ENCODE measurements at regions not wholly inside any gene's neighbourhood (a gene's known extent, or its start where the extent isn't known, plus 50 kb on each side); places are given as distances from the start of the nearest gene placed in this dataset.

DNA sequence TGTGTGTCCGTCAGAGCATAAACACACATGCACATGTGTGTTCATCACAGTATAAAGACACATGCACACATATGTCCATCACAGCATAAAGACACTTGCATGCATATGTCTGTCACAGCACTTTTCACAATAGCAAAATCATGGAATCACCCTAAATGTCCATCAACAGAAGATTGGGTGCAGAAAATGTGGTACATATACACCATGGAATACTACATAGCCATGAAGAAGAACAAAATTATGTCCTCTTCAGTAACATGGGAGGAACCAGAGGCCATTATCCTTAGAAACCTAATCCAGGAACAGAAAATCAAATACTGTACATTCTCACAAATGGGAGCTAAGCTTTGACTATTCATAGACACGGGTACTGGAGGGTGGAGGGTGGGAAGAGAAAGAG is 732.2 kb downstream of the GALR1 start:
- H2BK120ac ChIP-seq (ENCODE audit: low read depth, low read length), result no peak overlapping the region
- H3K27ac ChIP-seq (replicated peaks; ENCODE audit: low read length), result no peak overlapping the region
- no peaks in the 10 kb centered on the region for H3K27me3 ChIP-seq (ENCODE audit: control insufficient read depth in 3 of 3, insufficient read depth in 3 of 3, low read depth in 1 of 3, low read length in 3 of 3)
- H2BK15ac ChIP-seq (ENCODE audit: low read length), result no peak overlapping the region
- no peak overlapping the region for H3K18ac ChIP-seq (ENCODE audit: low read length)
- no peak overlapping the region for H2AK5ac ChIP-seq (ENCODE audit: low read depth, low read length)
- no peak overlapping the region for H2AFZ ChIP-seq (ENCODE audit: low read length)
- no peak overlapping the region for H3K4ac ChIP-seq (ENCODE audit: low read length)
- no CpG with 5 or more reads among the region's 2 CpGs for WGBS, 2 donors (ENCODE audit: extremely low coverage in 2 of 2, insufficient read length in 2 of 2, insufficient replicate concordance in 1 of 2)
- peaks cover 0 to 2% of the 10 kb centered on the region in 2 donors for H3K4me1 ChIP-seq (ENCODE audit: control insufficient read depth in 2 of 2, insufficient read depth in 1 of 2, low read depth in 1 of 2, low read length in 2 of 2)
- H4K91ac ChIP-seq (ENCODE audit: low read depth, low read length, poor library complexity), result no peak overlapping the region
- no peaks in the 10 kb centered on the region for H3K79me1 ChIP-seq (ENCODE audit: low read depth, low read length)
- H3K4me2 ChIP-seq (ENCODE audit: insufficient read depth, low read length, poor library complexity, severe bottlenecking), result no peak overlapping the region
- DNase-seq (ENCODE audit: low spot score), result no peak
- no peak overlapping the region for H3K14ac ChIP-seq (ENCODE audit: low read length)
- H2BK12ac ChIP-seq (ENCODE audit: low read length), result no peak overlapping the region
- H3K9me3 ChIP-seq (replicated peaks in 1 of 2; ENCODE audit: control insufficient read depth in 2 of 2, insufficient read depth in 1 of 2, low read depth in 1 of 2, low read length in 2 of 2), result peaks cover 0 to 2% of the 10 kb centered on the region in 2 donors
- H4K8ac ChIP-seq (ENCODE audit: low read depth, low read length), result no peak overlapping the region
- H3K4me3 ChIP-seq (ENCODE audit: low read length in 2 of 2), result no peak overlapping the region
- no peak overlapping the region for H3K9ac ChIP-seq (ENCODE audit: low read depth, low read length, poor library complexity)
- H3K23ac ChIP-seq (ENCODE audit: low read depth, low read length, poor library complexity), result no peak overlapping the region
- no peak overlapping the region for H2BK5ac ChIP-seq (ENCODE audit: low read length)
- H3K36me3 ChIP-seq (replicated peaks in 1 of 2; ENCODE audit: control insufficient read depth in 2 of 2, insufficient read depth in 2 of 2, low read length in 2 of 2), result no peaks in the 10 kb centered on the region

DNA sequence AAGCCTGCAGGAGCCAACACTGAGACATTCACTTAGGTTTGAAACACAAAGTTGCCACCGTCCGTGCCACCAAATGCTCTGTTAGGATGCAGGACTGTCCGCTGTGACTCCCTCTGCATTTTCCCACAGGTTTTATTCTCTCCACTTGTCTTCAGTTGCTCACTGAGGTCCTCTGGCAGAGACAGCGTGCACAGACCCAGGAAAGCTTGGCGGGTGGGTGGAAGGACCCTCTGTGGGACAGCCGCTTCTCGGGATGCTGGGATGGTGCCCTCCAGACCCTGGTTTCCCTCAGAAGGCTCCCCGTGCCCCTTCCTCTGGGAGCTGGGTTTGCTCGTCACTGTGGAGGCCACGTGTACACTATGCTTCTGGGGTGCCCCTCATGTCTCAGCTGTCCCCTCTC is 733.6 kb downstream of the GALR1 start:
- Histone ChIP-seq H3K9ac (ENCODE audit: low read depth, low read length, poor library complexity) (no peak overlapping the region), H3K4me2 (ENCODE audit: insufficient read depth, low read length, poor library complexity, severe bottlenecking) (no peak overlapping the region), H3K14ac (ENCODE audit: low read length) (no peak overlapping the region), H3K4ac (ENCODE audit: low read length) (no peak overlapping the region), H4K91ac (ENCODE audit: low read depth, low read length, poor library complexity) (no peak overlapping the region), H3K23ac (ENCODE audit: low read depth, low read length, poor library complexity) (no peak overlapping the region), H3K27me3 (ENCODE audit: control insufficient read depth in 3 of 3, insufficient read depth in 3 of 3, low read depth in 1 of 3, low read length in 3 of 3) (no peaks in the 10 kb centered on the region), H3K4me1 (ENCODE audit: control insufficient read depth in 2 of 2, insufficient read depth in 1 of 2, low read depth in 1 of 2, low read length in 2 of 2) (peaks cover 0 to 2% of the 10 kb centered on the region in 2 donors), H3K4me3 (ENCODE audit: low read length in 2 of 2) (no peak overlapping the region), H2BK12ac (ENCODE audit: low read length) (no peak overlapping the region), H2BK5ac (ENCODE audit: low read length) (no peak overlapping the region), H3K18ac (ENCODE audit: low read length) (no peak overlapping the region), H4K8ac (ENCODE audit: low read depth, low read length) (no peak overlapping the region), H3K27ac (replicated peaks; ENCODE audit: low read length) (no peak overlapping the region), H3K36me3 (replicated peaks in 1 of 2; ENCODE audit: control insufficient read depth in 2 of 2, insufficient read depth in 2 of 2, low read length in 2 of 2) (no peaks in the 10 kb centered on the region), H2BK15ac (ENCODE audit: low read length) (no peak overlapping the region), H3K9me3 (replicated peaks in 1 of 2; ENCODE audit: control insufficient read depth in 2 of 2, insufficient read depth in 1 of 2, low read depth in 1 of 2, low read length in 2 of 2) (peaks cover 0 to 2% of the 10 kb centered on the region in 2 donors), H2AFZ (ENCODE audit: low read length) (no peak overlapping the region), H2BK120ac (ENCODE audit: low read depth, low read length) (no peak overlapping the region), H3K79me1 (ENCODE audit: low read depth, low read length) (no peaks in the 10 kb centered on the region), H2AK5ac (ENCODE audit: low read depth, low read length) (no peak overlapping the region)
- no CpG with 5 or more reads among the region's 10 CpGs for WGBS, 2 donors (ENCODE audit: extremely low coverage in 2 of 2, insufficient read length in 2 of 2, insufficient replicate concordance in 1 of 2)
- DNase-seq (ENCODE audit: low spot score), result no peak

DNA sequence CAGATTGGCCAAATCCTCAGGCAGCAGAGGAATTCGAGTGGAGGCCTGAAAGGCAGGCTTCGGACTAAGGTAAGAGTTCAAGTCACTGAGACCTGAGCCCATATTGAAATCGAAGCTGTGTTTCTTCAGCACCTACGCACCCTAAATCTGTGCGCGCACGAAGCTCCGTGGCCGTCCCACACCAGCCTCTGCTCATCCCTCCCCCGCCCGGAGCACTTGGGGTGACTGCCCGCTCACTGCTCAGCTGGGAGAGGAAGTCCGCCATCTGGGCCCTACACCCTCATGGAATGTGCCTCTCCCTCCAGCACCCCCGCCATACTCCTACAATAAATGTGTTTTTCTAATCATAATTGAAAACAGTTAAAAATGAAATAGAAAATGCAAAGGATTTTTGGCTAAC is 734.5 kb downstream of the GALR1 start:
- Histone ChIP-seq H3K4me2 (ENCODE audit: insufficient read depth, low read length, poor library complexity, severe bottlenecking) (no peak overlapping the region), H3K4me3 (ENCODE audit: low read length in 2 of 2) (no peak overlapping the region), H3K27ac (replicated peaks; ENCODE audit: low read length) (no peak overlapping the region), H3K4ac (ENCODE audit: low read length) (no peak overlapping the region), H4K8ac (ENCODE audit: low read depth, low read length) (no peak overlapping the region), H2AFZ (ENCODE audit: low read length) (no peak overlapping the region), H3K23ac (ENCODE audit: low read depth, low read length, poor library complexity) (no peak overlapping the region), H4K91ac (ENCODE audit: low read depth, low read length, poor library complexity) (no peak overlapping the region), H3K27me3 (ENCODE audit: control insufficient read depth in 3 of 3, insufficient read depth in 3 of 3, low read depth in 1 of 3, low read length in 3 of 3) (no peaks in the 10 kb centered on the region), H3K36me3 (replicated peaks in 1 of 2; ENCODE audit: control insufficient read depth in 2 of 2, insufficient read depth in 2 of 2, low read length in 2 of 2) (no peaks in the 10 kb centered on the region), H2AK5ac (ENCODE audit: low read depth, low read length) (no peak overlapping the region), H3K14ac (ENCODE audit: low read length) (no peak overlapping the region), H2BK5ac (ENCODE audit: low read length) (no peak overlapping the region), H3K9ac (ENCODE audit: low read depth, low read length, poor library complexity) (no peak overlapping the region), H2BK15ac (ENCODE audit: low read length) (no peak overlapping the region), H3K4me1 (ENCODE audit: control insufficient read depth in 2 of 2, insufficient read depth in 1 of 2, low read depth in 1 of 2, low read length in 2 of 2) (peaks cover 0 to 2% of the 10 kb centered on the region in 2 donors), H2BK120ac (ENCODE audit: low read depth, low read length) (no peak overlapping the region), H3K9me3 (replicated peaks in 1 of 2; ENCODE audit: control insufficient read depth in 2 of 2, insufficient read depth in 1 of 2, low read depth in 1 of 2, low read length in 2 of 2) (peaks cover 0 to 2% of the 10 kb centered on the region in 2 donors), H3K79me1 (ENCODE audit: low read depth, low read length) (no peaks in the 10 kb centered on the region), H3K18ac (ENCODE audit: low read length) (no peak overlapping the region), H2BK12ac (ENCODE audit: low read length) (peak overlapping the region; percentile 63)
- no peak for DNase-seq (ENCODE audit: low spot score)
- no CpG with 5 or more reads among the region's 14 CpGs for WGBS, 2 donors (ENCODE audit: extremely low coverage in 2 of 2, insufficient read length in 2 of 2, insufficient replicate concordance in 1 of 2)

GRCh38 chr18:77984833-77985232 is 735.2 kb downstream of the GALR1 start:
- no peak overlapping the region for H3K23ac ChIP-seq (ENCODE audit: low read depth, low read length, poor library complexity)
- no peaks in the 10 kb centered on the region for H3K36me3 ChIP-seq (replicated peaks in 1 of 2; ENCODE audit: control insufficient read depth in 2 of 2, insufficient read depth in 2 of 2, low read length in 2 of 2)
- H4K91ac ChIP-seq (ENCODE audit: low read depth, low read length, poor library complexity), result no peak overlapping the region
- H3K4me2 ChIP-seq (ENCODE audit: insufficient read depth, low read length, poor library complexity, severe bottlenecking), result no peak overlapping the region
- DNase-seq (ENCODE audit: low spot score), result no peak
- H3K27ac ChIP-seq (replicated peaks; ENCODE audit: low read length), result no peak overlapping the region
- peak overlapping the region; percentile 45 for H3K9ac ChIP-seq (ENCODE audit: low read depth, low read length, poor library complexity)
- H4K8ac ChIP-seq (ENCODE audit: low read depth, low read length), result no peak overlapping the region
- H3K14ac ChIP-seq (ENCODE audit: low read length), result no peak overlapping the region
- H2BK120ac ChIP-seq (ENCODE audit: low read depth, low read length), result no peak overlapping the region
- no peak overlapping the region for H2BK12ac ChIP-seq (ENCODE audit: low read length)
- WGBS, 2 donors (ENCODE audit: extremely low coverage in 2 of 2, insufficient read length in 2 of 2, insufficient replicate concordance in 1 of 2), result no CpG with 5 or more reads among the region's 8 CpGs
- no peak overlapping the region for H2AFZ ChIP-seq (ENCODE audit: low read length)
- H3K79me1 ChIP-seq (ENCODE audit: low read depth, low read length), result no peaks in the 10 kb centered on the region
- no peak overlapping the region for H2BK15ac ChIP-seq (ENCODE audit: low read length)
- no peak overlapping the region for H3K18ac ChIP-seq (ENCODE audit: low read length)
- H3K4me1 ChIP-seq (ENCODE audit: control insufficient read depth in 2 of 2, insufficient read depth in 1 of 2, low read depth in 1 of 2, low read length in 2 of 2), result peaks cover 0 to 2% of the 10 kb centered on the region in 2 donors
- no peak overlapping the region for H2BK5ac ChIP-seq (ENCODE audit: low read length)
- no peaks in the 10 kb centered on the region for H3K27me3 ChIP-seq (ENCODE audit: control insufficient read depth in 3 of 3, insufficient read depth in 3 of 3, low read depth in 1 of 3, low read length in 3 of 3)
- no peak overlapping the region for H3K4me3 ChIP-seq (ENCODE audit: low read length in 2 of 2)
- H2AK5ac ChIP-seq (ENCODE audit: low read depth, low read length), result no peak overlapping the region
- H3K9me3 ChIP-seq (replicated peaks in 1 of 2; ENCODE audit: control insufficient read depth in 2 of 2, insufficient read depth in 1 of 2, low read depth in 1 of 2, low read length in 2 of 2), result peaks cover 0 to 2% of the 10 kb centered on the region in 2 donors
- no peak overlapping the region for H3K4ac ChIP-seq (ENCODE audit: low read length)

Measured in neuronal stem cell (in vitro differentiated cells).